GM12878 (cell line): ENCODE measurements at regions not wholly inside any gene's neighbourhood (a gene's known extent, or its start where the extent isn't known, plus 50 kb on each side); places are given as distances from the start of the nearest gene placed in this dataset.

Source experiments
- ATAC-seq: fragments of 200-7000 bp; cut with Tn5 transposase; 3 replicates; pipeline ENCODE4 v1.9.1; 2020; ENCODE audit warnings: mild to moderate bottlenecking, moderate library complexity
- BruUV-seq: library from RNA; stranded (reverse); fragments of 400-500 nt; replicated peaks from 2 replicates; lab custom pipeline; 2021; lab: Mats Ljungman, UMichigan
- CTCF ChIA-PET: fragments of 300-600 bp; sonication (Branson Sonifier 250); formaldehyde crosslinking; extraction: SDS; loops from one replicate; lab custom pipeline; 2021; ENCODE audit warnings: inconsistent platforms; lab: Yijun Ruan, JAX
- POLR2A ChIA-PET: fragments of 350-600 bp; formaldehyde crosslinking; extraction: SDS; loops from one replicate; lab custom pipeline; 2021; ENCODE audit warnings: inconsistent platforms; lab: Charles Lee
- RAD21 ChIA-PET: fragments of 300-600 bp; sonication (Branson Sonifier 250); formaldehyde crosslinking; loops from one replicate; lab custom pipeline; 2023; ENCODE audit warnings: antibody characterized with exemption; ENCODE audit not compliant: unreplicated experiment; lab: Charles Lee
- SMC1A ChIA-PET: fragments of 300-600 bp; sonication (Branson Sonifier 250); formaldehyde crosslinking; loops from one replicate; lab custom pipeline; 2023; ENCODE audit not compliant: unreplicated experiment, uncharacterized antibody; lab: Charles Lee
- DNase-seq: peaks from one replicate; pipeline ENCODE4 v3.0.0-alpha.2; 2011; ENCODE audit warnings: low read depth, low spot score
- FAIRE-seq: peaks from 3 replicates; lab custom pipeline; 2011; peaks lifted over from hg19 to GRCh38; lab: Jason Lieb, UNC
- H2AFZ ChIP-seq: 2 replicates; pipeline ENCODE4 v1.6.0; 2011; ENCODE audit warnings: low read depth, low read length, control low read depth; ENCODE audit not compliant: control insufficient read depth
- H3K27ac ChIP-seq: 2 replicates; pipeline ENCODE4 v1.5.1; 2011; ENCODE audit warnings: control low read depth; ENCODE audit not compliant: control insufficient read depth, insufficient read depth
- H3K27me3 ChIP-seq, 2 experiments: replicated peaks in 1 of 2; 2 replicates each; pipeline versions ENCODE4 v1.6.0 to v1.6.1; 2011; ENCODE audit warnings: low read length in 1 of 2; ENCODE audit not compliant: control insufficient read depth in 2 of 2, insufficient read depth in 2 of 2
- H3K36me3 ChIP-seq, 2 experiments: 2 replicates each; pipeline ENCODE4 v1.5.1; 2011; ENCODE audit warnings: low read length in 1 of 2; ENCODE audit not compliant: control insufficient read depth in 2 of 2, insufficient read depth in 2 of 2
- H3K4me1 ChIP-seq: 2 replicates; pipeline ENCODE4 v1.6.1; 2011; ENCODE audit warnings: mild to moderate bottlenecking, low read length, moderate library complexity, mixed read lengths; ENCODE audit not compliant: control insufficient read depth, insufficient read depth
- H3K4me2 ChIP-seq: 2 replicates; pipeline ENCODE4 v1.6.0; 2011; ENCODE audit warnings: control low read depth; ENCODE audit not compliant: control insufficient read depth, insufficient read depth
- H3K4me3 ChIP-seq: fragments of 200-600 bp; sonication (generic); 2 replicates; pipeline ENCODE4 v1.5.1; 2016
- H3K79me2 ChIP-seq: 2 replicates; pipeline ENCODE4 v1.6.0; 2011; ENCODE audit warnings: low read length; ENCODE audit not compliant: control insufficient read depth, insufficient read depth
- H3K9ac ChIP-seq: 2 replicates; pipeline ENCODE4 v1.8.0; 2011; ENCODE audit warnings: low read length, control low read depth, mixed read lengths; ENCODE audit not compliant: control insufficient read depth, insufficient read depth
- H3K9me3 ChIP-seq: replicated peaks from 3 replicates; pipeline ENCODE4 v1.5.1; 2011; ENCODE audit warnings: mild to moderate bottlenecking, low read length; ENCODE audit not compliant: control insufficient read depth, insufficient read depth
- H4K20me1 ChIP-seq: 2 replicates; pipeline ENCODE4 v1.6.0; 2011; ENCODE audit not compliant: control insufficient read depth, insufficient read depth
- CHD1 ChIP-seq: IDR thresholded peaks from 2 replicates; pipeline ENCODE4 v1.6.1; 2012; ENCODE audit warnings: low read depth, low read length, improper control_type of control experiment
- EP300 ChIP-seq, 2 experiments: fragments of 150-350 bp in 1 of 2; IDR thresholded peaks; 2 replicates each; pipeline ENCODE4 v1.6.1; 2011 to 2012; ENCODE audit warnings: low read depth in 2 of 2, low read length in 2 of 2, borderline replicate concordance in 1 of 2, improper control_type of control experiment in 1 of 2, inconsistent platforms in 1 of 2; ENCODE audit not compliant: control insufficient read depth in 1 of 2
- HDAC2 ChIP-seq: fragments of 200-600 bp; sonication (generic); IDR thresholded peaks from 2 replicates; pipeline ENCODE4 v1.6.1; 2017
- HDGF ChIP-seq: fragments of 450-650 bp; IDR thresholded peaks from 2 replicates; pipeline ENCODE4 v1.6.1; 2016; ENCODE audit warnings: antibody characterized with exemption
- IKZF1 ChIP-seq: fragments of 450-650 bp; conservative IDR thresholded peaks from 2 replicates; pipeline ENCODE4 v1.6.1; 2017; ENCODE audit warnings: antibody characterized with exemption, mild to moderate bottlenecking
- IRF4 ChIP-seq: IDR thresholded peaks from 2 replicates; pipeline ENCODE4 v1.6.1; 2011; ENCODE audit warnings: low read depth, low read length
- JUNB ChIP-seq: IDR thresholded peaks from 2 replicates; pipeline ENCODE4 v1.6.1; 2016; ENCODE audit warnings: antibody characterized with exemption, mild to moderate bottlenecking
- PAX5 ChIP-seq: IDR thresholded peaks from 2 replicates; pipeline ENCODE4 v1.6.1; 2011; ENCODE audit warnings: low read depth, low read length, borderline replicate concordance
- RELA ChIP-seq: fragments of 450-650 bp; IDR thresholded peaks from 2 replicates; pipeline ENCODE4 v1.8.0; 2014; ENCODE audit warnings: borderline replicate concordance; ENCODE audit not compliant: partially characterized antibody
- SIX5 ChIP-seq: IDR thresholded peaks from 2 replicates; pipeline ENCODE4 v1.6.1; 2011; ENCODE audit warnings: mild to moderate bottlenecking, low read depth, low read length, moderate library complexity; ENCODE audit not compliant: severe bottlenecking
- SMC3 ChIP-seq: IDR thresholded peaks from 2 replicates; pipeline ENCODE4 v1.6.1; 2011; ENCODE audit warnings: low read length, improper control_type of control experiment, borderline replicate concordance
- SREBF2 ChIP-seq: IDR thresholded peaks from 2 replicates; pipeline ENCODE4 v1.6.1; 2012; ENCODE audit warnings: mild to moderate bottlenecking, low read length
- SUZ12 ChIP-seq: fragments of 200-600 bp; sonication (generic); IDR thresholded peaks from one replicate; pipeline ENCODE4 v1.6.1; 2018; ENCODE audit warnings: antibody characterized with exemption, mild to moderate bottlenecking; ENCODE audit not compliant: unreplicated experiment
- TAF1 ChIP-seq: IDR thresholded peaks from 2 replicates; pipeline ENCODE4 v1.6.1; 2011; ENCODE audit warnings: mild to moderate bottlenecking, low read depth, low read length, borderline replicate concordance
- ZSCAN29 ChIP-seq: fragments of 450-650 bp; IDR thresholded peaks from 2 replicates; pipeline ENCODE4 v1.6.1; 2017; ENCODE audit warnings: mild to moderate bottlenecking, moderate library complexity
- WGBS: methylation state at CpG from one replicate; pipeline ENCODE4 v1.1.6; 2016; ENCODE audit warnings: low lambda C conversion rate; ENCODE audit not compliant: insufficient replicate concordance, insufficient coverage; ENCODE audit errors: missing lambda C conversion rate; 5-methylcytosine and 5-hydroxymethylcytosine counted together
- in situ Hi-C: fragments of 300-500 bp; cut with MboI; formaldehyde crosslinking; loops from 9 replicates; pipeline ENCODE4 v1.14.3; 2018; ENCODE audit warnings: mixed read lengths
- intact Hi-C: fragments of 100-400 bp; cut with micrococcal nuclease; formaldehyde crosslinking; loops from one replicate; pipeline ENCODE4 v1.14.2; 2022; ENCODE audit not compliant: unreplicated experiment
- TF ChIP-seq, protein P1 (sequence below): IDR thresholded peaks from 2 replicates; pipeline ENCODE4 v1.6.1; 2012; ENCODE audit warnings: mild to moderate bottlenecking, low read depth, low read length
- TF ChIP-seq, protein P2 (sequence below): fragments of 450-650 bp; formaldehyde crosslinking; IDR thresholded peaks from 2 replicates; pipeline ENCODE4 v1.5.0; 2022; ENCODE audit warnings: mild to moderate bottlenecking, missing genetic modification characterization
- TF ChIP-seq, protein P3 (sequence below): fragments of 450-650 bp; conservative IDR thresholded peaks from 2 replicates; pipeline ENCODE4 v1.6.1; 2017; ENCODE audit warnings: mild to moderate bottlenecking, moderate library complexity

DNA sequence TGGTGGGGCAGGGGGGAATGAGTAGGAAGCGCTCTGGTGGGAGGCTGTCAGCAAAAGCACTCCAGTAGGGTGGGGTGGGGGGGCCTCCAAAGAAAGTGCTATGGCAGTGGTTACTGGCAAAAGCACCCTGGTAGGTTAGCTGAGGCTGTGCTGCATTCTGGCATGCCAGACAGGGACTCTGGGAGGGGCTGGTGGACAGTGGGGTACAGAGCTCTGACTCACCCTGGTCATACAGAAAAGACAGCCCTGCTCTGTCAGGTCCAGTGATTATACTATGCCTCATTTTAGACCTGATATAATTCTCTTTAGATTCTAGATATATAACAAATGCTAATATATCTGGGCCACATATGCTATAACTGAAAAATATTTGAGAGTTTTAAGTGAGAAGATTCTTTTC is 82.8 kb upstream of the CPNE4 start:
- Histone ChIP-seq H3K79me2 (no peaks in the 10 kb centered on the region), H3K4me3 (no peak overlapping the region), H3K27me3 (no peaks in the 10 kb centered on the region), H3K9me3 (no peaks in the 10 kb centered on the region), H3K9ac (no peak overlapping the region), H3K36me3 (no peaks in the 10 kb centered on the region), H3K4me2 (no peak overlapping the region), H3K27ac (no peak overlapping the region), H2AFZ (no peak overlapping the region), H3K4me1 (no peaks in the 10 kb centered on the region), H4K20me1 (no peaks in the 10 kb centered on the region)
- in situ Hi-C loops = no loop called here
- 0% methylated on average over 1 of the region's 1 CpG for WGBS
- DNase-seq = no peak
- ChIA-PET SMC1A (no interaction called here), POLR2A (no interaction called here), RAD21 (no interaction called here), CTCF (no interaction called here)
- ATAC-seq = no peak
- no TSS peak for BruUV-seq
- intact Hi-C loops = no loop called here
- FAIRE-seq = no peak
- TF ChIP-seq HDAC2 (no peak), IKZF1 (no peak), RELA (no peak), TAF1 (no peak), ZSCAN29 (no peak), SREBF2 (no peak), SMC3 (no peak), HDGF (no peak), SIX5 (no peak), EP300 (IDR thresholded peaks at IDR 0.05; ENCODE audit: borderline replicate concordance in 1 of 2, control insufficient read depth in 1 of 2, low read depth in 2 of 2, low read length in 2 of 2) (no peak), PAX5 (no peak), JUNB (no peak), CHD1 (no peak), SUZ12 (no peak), IRF4 (no peak)
- TF ChIP-seq, protein P1, sequence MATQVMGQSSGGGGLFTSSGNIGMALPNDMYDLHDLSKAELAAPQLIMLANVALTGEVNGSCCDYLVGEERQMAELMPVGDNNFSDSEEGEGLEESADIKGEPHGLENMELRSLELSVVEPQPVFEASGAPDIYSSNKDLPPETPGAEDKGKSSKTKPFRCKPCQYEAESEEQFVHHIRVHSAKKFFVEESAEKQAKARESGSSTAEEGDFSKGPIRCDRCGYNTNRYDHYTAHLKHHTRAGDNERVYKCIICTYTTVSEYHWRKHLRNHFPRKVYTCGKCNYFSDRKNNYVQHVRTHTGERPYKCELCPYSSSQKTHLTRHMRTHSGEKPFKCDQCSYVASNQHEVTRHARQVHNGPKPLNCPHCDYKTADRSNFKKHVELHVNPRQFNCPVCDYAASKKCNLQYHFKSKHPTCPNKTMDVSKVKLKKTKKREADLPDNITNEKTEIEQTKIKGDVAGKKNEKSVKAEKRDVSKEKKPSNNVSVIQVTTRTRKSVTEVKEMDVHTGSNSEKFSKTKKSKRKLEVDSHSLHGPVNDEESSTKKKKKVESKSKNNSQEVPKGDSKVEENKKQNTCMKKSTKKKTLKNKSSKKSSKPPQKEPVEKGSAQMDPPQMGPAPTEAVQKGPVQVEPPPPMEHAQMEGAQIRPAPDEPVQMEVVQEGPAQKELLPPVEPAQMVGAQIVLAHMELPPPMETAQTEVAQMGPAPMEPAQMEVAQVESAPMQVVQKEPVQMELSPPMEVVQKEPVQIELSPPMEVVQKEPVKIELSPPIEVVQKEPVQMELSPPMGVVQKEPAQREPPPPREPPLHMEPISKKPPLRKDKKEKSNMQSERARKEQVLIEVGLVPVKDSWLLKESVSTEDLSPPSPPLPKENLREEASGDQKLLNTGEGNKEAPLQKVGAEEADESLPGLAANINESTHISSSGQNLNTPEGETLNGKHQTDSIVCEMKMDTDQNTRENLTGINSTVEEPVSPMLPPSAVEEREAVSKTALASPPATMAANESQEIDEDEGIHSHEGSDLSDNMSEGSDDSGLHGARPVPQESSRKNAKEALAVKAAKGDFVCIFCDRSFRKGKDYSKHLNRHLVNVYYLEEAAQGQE = no peak
- TF ChIP-seq, protein P2, sequence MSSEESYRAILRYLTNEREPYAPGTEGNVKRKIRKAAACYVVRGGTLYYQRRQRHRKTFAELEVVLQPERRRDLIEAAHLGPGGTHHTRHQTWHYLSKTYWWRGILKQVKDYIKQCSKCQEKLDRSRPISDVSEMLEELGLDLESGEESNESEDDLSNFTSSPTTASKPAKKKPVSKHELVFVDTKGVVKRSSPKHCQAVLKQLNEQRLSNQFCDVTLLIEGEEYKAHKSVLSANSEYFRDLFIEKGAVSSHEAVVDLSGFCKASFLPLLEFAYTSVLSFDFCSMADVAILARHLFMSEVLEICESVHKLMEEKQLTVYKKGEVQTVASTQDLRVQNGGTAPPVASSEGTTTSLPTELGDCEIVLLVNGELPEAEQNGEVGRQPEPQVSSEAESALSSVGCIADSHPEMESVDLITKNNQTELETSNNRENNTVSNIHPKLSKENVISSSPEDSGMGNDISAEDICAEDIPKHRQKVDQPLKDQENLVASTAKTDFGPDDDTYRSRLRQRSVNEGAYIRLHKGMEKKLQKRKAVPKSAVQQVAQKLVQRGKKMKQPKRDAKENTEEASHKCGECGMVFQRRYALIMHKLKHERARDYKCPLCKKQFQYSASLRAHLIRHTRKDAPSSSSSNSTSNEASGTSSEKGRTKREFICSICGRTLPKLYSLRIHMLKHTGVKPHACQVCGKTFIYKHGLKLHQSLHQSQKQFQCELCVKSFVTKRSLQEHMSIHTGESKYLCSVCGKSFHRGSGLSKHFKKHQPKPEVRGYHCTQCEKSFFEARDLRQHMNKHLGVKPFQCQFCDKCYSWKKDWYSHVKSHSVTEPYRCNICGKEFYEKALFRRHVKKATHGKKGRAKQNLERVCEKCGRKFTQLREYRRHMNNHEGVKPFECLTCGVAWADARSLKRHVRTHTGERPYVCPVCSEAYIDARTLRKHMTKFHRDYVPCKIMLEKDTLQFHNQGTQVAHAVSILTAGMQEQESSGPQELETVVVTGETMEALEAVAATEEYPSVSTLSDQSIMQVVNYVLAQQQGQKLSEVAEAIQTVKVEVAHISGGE (CRISPR knock-in tag) = no peak
- TF ChIP-seq, protein P3, sequence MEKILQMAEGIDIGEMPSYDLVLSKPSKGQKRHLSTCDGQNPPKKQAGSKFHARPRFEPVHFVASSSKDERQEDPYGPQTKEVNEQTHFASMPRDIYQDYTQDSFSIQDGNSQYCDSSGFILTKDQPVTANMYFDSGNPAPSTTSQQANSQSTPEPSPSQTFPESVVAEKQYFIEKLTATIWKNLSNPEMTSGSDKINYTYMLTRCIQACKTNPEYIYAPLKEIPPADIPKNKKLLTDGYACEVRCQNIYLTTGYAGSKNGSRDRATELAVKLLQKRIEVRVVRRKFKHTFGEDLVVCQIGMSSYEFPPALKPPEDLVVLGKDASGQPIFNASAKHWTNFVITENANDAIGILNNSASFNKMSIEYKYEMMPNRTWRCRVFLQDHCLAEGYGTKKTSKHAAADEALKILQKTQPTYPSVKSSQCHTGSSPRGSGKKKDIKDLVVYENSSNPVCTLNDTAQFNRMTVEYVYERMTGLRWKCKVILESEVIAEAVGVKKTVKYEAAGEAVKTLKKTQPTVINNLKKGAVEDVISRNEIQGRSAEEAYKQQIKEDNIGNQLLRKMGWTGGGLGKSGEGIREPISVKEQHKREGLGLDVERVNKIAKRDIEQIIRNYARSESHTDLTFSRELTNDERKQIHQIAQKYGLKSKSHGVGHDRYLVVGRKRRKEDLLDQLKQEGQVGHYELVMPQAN = no peak
